ENCODE measurements at regions not wholly inside any gene's neighbourhood (a gene's known extent, or its start where the extent isn't known, plus 50 kb on each side); places are given as distances from the start of the nearest gene placed in this dataset.
A peak's percentile ranks its signal among the peaks of the same experiment; 100 is the strongest.

- DNase-seq, result peak; percentile 31
Observed at GRCh38 chr16:85364323-85365040, 248.6 kb upstream of the GSE1 start.

DNA sequence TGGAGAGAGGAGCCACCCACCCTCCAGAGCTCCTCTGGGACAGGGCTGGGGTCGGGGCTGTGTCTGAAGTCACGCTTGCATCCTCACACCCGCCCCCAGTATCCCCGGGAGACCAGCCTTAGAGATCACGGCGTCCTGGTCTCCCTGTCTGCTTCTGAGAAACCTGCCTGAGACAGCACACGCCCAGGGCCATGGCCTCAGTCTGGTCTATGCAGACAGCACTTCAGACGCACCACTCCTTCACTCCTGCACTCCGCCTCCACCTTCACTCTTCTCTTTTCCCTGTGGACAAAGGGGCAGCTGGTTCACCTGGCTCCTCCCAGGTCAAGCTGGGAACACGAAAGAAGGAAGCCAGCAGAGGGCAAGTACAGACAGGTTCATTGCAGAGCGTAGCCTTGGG lies 248.0 kb upstream of the GSE1 start:
- DNase-seq, result no peak

DNA sequence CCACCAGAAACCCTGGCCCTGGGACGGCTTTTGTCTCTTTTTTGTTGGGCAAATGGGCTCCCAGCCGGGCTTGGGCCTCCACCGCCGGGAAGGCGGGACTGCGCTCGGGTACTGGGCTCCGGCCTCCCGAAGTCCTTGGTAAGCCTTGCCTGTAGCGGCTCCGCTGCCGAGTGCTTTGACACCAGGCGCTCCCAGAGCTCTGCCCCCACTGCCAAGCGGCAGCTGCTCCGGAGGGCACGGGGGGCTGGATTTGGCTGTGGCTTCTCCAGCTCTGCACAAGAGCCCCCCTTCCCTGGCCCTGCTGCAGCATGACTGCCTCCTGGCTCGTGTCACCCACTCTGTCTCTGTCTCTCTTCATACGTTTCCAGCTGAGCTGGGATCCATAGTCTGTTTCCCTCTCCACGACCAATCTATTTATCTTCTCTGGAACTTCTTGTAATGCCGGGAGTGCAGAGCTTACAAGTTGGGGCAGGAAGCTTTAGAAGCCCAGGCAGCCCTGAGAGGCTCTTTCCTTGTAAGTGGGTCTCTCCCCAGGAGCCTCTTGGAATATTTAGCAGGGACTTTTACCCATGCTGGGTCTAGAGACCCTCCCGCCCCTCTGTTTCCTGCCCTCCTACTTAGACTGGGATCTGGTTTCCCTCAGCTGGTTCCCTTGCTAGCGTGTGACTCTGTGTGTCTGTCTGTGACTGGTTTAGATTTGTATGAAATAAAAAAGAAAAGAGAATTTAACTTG lies 246.9 kb upstream of the GSE1 start:
- no peak for DNase-seq

GRCh38 chr16:85367485-85367884 lies 245.6 kb upstream of the GSE1 start:
- DNase-seq, result no peak

- DNase-seq, result no peak
Observed at GRCh38 chr16:85369060-85369459, 244.1 kb upstream of the GSE1 start.

DNA sequence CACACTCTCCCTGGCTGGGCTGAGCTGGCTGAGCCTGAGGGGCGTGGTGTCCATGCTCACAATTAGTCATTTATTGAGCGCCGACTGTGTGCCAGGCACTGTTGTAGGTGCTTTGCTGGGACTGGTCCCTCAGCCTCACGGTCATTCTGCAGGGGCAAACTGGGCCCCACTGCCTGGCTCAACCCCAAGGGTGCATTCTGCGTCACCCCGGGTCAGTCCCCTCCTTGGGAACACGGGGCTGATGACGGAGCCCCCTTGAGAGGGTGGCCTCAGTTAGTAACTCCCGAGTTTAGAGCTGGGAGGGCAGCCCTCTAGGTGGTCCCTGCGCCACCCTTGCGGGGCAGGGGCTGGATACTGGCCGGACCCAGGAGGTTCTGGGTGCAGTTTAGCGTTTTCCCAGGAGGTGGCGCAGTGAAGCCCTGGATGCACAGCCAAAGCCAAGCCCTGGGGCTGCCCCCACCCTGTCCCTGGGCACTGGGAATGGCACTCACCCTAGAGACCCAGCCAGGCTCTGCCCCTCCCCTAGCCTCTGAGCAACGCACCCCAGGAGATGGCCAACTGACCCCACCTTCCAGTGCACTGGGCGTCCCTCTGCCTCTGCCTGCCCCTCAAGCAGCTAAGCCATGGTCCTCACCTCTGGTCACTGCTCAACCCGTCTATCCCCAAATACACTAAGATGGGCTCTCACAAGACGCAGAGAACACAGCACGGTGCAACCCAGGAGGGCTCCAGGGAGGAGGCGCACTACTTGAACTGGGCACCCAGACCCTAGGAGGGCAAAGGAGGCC lies 243.2 kb upstream of the GSE1 start:
- DNase-seq, result no peak

GRCh38 chr16:85370543-85370880 lies 242.6 kb upstream of the GSE1 start:
- no peak for DNase-seq

DNA sequence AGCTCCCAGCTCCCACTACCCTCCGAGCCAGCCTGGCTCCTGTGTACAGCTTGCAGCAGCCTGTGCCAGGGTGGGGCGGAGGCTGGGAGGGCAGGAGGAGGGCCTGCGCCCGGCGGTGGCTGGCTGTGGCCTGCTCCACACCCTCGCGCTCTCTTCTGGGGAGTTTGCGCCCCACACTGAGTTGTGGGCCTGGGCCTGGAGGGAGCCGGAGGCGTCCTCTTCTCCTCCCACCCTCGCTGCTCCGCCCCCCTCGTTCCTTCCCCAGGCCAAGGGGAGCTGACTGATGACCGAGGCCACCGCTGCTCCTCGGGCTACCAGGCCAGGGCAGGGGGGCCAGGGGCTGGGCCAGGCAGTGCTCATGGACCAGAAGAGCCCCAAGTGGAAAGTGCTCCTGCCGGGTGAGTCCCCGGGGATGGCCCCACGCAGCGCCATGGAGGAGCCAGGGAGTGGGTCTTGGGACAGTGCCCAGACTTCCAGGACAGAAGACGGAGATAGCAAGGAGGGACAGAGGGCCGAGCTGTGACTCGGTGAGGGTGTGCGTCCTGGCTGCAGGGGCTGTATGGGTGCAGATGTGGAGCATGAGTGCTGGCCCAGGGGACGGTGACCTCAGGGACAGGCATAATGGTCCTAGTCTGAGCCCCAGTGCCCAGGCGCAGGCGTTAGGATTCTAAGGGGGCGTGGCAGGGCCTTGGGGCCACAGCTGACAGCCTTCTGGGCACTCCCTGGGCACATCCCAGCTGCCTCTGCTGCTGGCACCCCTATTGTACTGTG lies 242.1 kb upstream of the GSE1 start:
- DNase-seq, result no peak

DNA sequence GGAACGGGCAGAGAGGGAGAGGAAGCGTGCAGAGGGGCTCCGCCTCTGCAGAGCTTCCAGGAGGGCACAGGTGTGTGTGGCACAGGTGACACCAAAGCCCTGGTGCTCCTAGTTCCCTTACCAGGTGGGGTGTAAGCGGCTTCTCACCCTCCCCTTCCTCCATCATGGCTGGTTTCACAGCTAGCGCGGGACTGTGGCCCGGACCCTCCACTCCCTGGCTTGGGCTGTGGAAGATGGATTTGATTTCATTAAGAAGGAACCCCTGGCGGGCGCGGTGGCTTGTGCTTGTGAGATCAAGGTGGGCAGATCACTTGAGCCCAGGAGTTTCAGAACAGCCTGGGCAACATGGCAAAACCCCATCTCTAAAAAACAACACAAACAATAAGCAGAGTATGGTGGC lies 241.2 kb upstream of the GSE1 start:
- no peak for DNase-seq

GRCh38 chr16:85372627-85373372 lies 240.3 kb upstream of the GSE1 start:
- peak; percentile 68 for DNase-seq

DNA sequence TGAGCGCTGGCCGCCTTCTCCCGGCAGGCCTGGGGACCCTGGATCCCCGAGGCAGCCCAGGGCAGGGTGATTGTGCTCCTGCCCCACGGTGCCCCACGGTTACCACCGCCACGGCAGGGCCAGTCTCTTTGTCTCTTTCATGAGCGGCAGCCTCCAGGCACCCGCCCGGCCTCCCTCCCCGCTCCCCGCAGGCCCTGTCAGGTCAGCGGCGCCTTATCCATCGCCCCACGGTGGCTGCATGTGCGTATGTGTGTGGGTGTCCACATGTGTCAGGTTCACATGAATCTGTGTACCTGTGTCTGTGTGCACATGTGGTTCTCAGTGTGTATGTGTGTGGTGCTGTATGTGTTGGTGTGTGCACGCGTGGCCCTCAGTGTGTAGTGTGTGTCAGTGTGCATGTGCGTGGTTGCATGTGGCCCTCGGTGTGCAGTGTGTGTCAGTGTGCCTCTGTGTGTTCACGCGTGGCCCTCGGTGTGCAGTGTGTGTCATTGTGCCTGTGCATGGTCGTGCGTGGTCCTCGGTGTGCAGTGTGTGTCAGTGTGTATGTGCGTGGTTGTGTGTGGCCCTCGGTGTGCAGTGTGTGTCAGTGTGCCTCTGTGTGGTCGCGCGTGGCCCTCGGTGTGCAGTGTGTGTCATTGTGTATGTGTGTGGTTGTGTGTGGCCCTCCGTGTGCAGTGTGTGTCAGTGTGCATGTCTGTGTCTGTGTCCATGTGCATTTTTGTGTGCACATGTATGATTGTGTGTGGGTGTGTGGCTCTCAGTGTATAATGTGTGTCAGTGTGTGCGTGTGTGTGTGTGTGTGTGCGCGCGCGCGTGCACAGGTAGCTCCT lies 239.2 kb upstream of the GSE1 start:
- no peak for DNase-seq

DNA sequence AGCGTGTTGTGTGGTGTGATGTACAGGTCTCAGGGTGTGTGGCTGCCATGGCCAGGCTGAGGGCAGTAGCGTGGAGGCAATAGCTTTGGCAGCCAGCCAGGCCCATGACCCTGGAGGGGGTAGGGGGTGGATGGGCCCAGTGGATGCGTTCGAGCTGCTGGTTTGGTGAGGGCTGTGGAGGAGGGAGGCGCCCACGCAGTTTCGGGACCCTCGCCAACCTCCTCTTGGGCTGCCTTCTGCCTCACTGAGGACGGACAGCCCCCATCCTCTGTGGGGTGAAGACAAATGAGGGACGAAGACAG lies 238.6 kb upstream of the GSE1 start:
- no peak for DNase-seq

GRCh38 chr16:85375282-85375681 lies 237.8 kb upstream of the GSE1 start:
- DNase-seq, result no peak

GRCh38 chr16:85376292-85377095 lies 236.6 kb upstream of the GSE1 start:
- no peak for DNase-seq

- no peak for DNase-seq
Observed at GRCh38 chr16:85377388-85378144, 235.6 kb upstream of the GSE1 start.

GRCh38 chr16:85378145-85379040 lies 234.7 kb upstream of the GSE1 start:
- DNase-seq, result no peak

- DNase-seq, result no peak
Observed at GRCh38 chr16:85379041-85380001, 233.8 kb upstream of the GSE1 start.
